DOHH2 (cell line): ENCODE measurements at regions not wholly inside any gene's neighbourhood (a gene's known extent, or its start where the extent isn't known, plus 50 kb on each side); places are given as distances from the start of the nearest gene placed in this dataset.

Experiments
- CTCF ChIP-seq: fragments of 200-600 bp; sonication (generic); IDR thresholded peaks from one replicate; pipeline ENCODE4 v1.5.1; 2014; ENCODE audit warnings: antibody characterized with exemption, mild to moderate bottlenecking, low read depth, low read length; ENCODE audit not compliant: poor library complexity, severe bottlenecking
- EZH2phosphoT487 ChIP-seq: fragments of 200-600 bp; sonication (generic); IDR thresholded peaks from 2 replicates; pipeline ENCODE4 v1.6.1; 2017; ENCODE audit warnings: borderline replicate concordance, mild to moderate bottlenecking, antibody characterized with exemption, low read length, moderate library complexity, mixed read lengths

GRCh38 chr2:56123538-56123937 is 60.3 kb upstream of the CCDC85A start:
- TF ChIP-seq CTCF (no peak), EZH2phosphoT487 (no peak)
